ENCODE measurements at regions not wholly inside any gene's neighbourhood (a gene's known extent, or its start where the extent isn't known, plus 50 kb on each side); places are given as distances from the start of the nearest gene placed in this dataset.

DNA sequence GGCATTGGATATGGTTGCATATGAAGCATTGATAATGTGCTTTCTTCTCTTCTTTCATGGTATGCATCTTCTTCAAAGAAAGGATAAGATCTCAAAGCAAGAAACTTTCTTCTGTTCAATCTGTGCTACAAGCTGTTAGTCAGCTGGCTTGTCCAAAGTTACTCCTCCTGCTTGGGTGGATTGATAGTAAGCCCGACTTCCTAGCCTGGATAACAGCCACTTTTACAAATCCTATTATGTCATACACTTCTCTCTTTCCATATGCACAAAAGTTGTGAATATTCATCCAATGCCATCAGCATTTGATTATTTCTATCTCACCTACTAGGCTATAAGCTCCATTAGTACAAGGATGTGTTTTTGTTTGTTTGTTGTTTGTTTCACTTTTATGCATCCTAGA is 891.0 kb upstream of the SORCS1 start:
- TF ChIP-seq, protein P1, sequence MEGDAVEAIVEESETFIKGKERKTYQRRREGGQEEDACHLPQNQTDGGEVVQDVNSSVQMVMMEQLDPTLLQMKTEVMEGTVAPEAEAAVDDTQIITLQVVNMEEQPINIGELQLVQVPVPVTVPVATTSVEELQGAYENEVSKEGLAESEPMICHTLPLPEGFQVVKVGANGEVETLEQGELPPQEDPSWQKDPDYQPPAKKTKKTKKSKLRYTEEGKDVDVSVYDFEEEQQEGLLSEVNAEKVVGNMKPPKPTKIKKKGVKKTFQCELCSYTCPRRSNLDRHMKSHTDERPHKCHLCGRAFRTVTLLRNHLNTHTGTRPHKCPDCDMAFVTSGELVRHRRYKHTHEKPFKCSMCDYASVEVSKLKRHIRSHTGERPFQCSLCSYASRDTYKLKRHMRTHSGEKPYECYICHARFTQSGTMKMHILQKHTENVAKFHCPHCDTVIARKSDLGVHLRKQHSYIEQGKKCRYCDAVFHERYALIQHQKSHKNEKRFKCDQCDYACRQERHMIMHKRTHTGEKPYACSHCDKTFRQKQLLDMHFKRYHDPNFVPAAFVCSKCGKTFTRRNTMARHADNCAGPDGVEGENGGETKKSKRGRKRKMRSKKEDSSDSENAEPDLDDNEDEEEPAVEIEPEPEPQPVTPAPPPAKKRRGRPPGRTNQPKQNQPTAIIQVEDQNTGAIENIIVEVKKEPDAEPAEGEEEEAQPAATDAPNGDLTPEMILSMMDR (conservative IDR thresholded peaks at IDR 0.05; ENCODE audit: low read depth, low read length), result no peak
- TF ChIP-seq, protein P2, sequence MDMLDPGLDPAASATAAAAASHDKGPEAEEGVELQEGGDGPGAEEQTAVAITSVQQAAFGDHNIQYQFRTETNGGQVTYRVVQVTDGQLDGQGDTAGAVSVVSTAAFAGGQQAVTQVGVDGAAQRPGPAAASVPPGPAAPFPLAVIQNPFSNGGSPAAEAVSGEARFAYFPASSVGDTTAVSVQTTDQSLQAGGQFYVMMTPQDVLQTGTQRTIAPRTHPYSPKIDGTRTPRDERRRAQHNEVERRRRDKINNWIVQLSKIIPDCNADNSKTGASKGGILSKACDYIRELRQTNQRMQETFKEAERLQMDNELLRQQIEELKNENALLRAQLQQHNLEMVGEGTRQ (IDR thresholded peaks at IDR 0.05; ENCODE audit: low read depth, low read length), result no peak
- TF ChIP-seq FOS (IDR thresholded peaks at IDR 0.05; ENCODE audit: low read depth, low read length) (no peak), POLR2A (IDR thresholded peaks at IDR 0.05; ENCODE audit: low read depth, low read length) (no peak), SMC3 (IDR thresholded peaks at IDR 0.05; ENCODE audit: low read depth, low read length) (no peak), MAZ (IDR thresholded peaks at IDR 0.05; ENCODE audit: borderline replicate concordance, low read depth, low read length) (no peak), RFX5 (IDR thresholded peaks at IDR 0.05; ENCODE audit: low read depth, low read length) (no peak), RAD21 (IDR thresholded peaks at IDR 0.05; ENCODE audit: low read length) (no peak), NFE2L2 (IDR thresholded peaks at IDR 0.05; ENCODE audit: low read depth, low read length) (no peak), MAFK (IDR thresholded peaks at IDR 0.05; ENCODE audit: low read depth, low read length) (no peak)
- TF ChIP-seq, protein P3, sequence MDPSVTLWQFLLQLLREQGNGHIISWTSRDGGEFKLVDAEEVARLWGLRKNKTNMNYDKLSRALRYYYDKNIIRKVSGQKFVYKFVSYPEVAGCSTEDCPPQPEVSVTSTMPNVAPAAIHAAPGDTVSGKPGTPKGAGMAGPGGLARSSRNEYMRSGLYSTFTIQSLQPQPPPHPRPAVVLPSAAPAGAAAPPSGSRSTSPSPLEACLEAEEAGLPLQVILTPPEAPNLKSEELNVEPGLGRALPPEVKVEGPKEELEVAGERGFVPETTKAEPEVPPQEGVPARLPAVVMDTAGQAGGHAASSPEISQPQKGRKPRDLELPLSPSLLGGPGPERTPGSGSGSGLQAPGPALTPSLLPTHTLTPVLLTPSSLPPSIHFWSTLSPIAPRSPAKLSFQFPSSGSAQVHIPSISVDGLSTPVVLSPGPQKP (IDR thresholded peaks at IDR 0.05; ENCODE audit: borderline replicate concordance, low read depth, low read length), result no peak

Data from IMR-90 (cell line).